ENCODE measurements at regions not wholly inside any gene's neighbourhood (a gene's known extent, or its start where the extent isn't known, plus 50 kb on each side); places are given as distances from the start of the nearest gene placed in this dataset.

DNA sequence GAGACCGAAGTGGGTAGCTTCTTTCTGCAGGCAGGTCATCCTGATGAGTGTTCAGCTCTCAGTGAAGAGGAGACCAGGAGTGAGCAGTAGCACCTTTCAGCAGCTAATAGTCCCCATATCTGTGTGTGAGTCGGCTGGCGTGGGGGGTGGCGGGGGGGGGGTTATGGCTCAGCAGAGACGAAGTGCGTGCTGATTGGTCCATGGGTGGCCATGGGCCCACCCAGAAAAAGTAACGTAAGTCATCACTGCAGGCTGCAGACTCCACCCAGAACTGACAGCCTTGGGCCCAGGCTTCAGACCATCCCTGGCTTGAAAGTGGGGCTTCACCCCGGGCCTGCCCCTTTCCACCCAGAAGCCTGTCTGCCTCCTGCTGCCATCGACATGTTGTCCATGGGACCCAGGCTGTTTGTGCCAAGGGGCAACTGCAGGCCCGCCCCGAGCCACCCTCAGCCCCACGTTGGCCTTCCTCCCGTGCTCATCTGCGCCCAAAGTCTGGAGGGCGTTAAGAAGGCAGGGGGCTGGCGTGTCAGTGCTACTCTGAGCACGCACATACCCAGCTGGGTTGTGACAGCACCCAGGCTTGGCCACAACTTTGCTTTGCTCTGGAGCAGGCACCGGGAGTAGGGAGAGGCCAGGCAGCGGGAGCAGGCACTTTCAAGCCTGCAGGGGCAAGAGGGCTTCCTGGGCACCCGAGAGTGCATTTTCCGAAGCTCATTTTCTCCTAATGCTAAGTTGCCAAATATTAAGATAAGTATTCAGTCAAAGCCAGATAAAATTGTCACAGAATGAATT is 511.7 kb upstream of the CDIN1 start:
- no peak overlapping the region for H3K27ac ChIP-seq (ENCODE audit: low read length)
- no peak overlapping the region for H3K9ac ChIP-seq (ENCODE audit: low read depth, low read length)
- no peaks in the 10 kb centered on the region for H3K36me3 ChIP-seq (ENCODE audit: insufficient read depth, low read depth, low read length)
- H3K9me3 ChIP-seq (ENCODE audit: insufficient read depth, low read depth, low read length): 0 out of 2 replicates have a peak, but pooled peaks cover 4% of the 10 kb centered on the region
- H3K4me3 ChIP-seq (ENCODE audit: low read length): no peak overlapping the region
- peaks cover 8% of the 10 kb centered on the region for H3K4me1 ChIP-seq (ENCODE audit: insufficient read depth, low read length)
- H3K27me3 ChIP-seq (ENCODE audit: insufficient read depth, low read length): no peaks in the 10 kb centered on the region

DNA sequence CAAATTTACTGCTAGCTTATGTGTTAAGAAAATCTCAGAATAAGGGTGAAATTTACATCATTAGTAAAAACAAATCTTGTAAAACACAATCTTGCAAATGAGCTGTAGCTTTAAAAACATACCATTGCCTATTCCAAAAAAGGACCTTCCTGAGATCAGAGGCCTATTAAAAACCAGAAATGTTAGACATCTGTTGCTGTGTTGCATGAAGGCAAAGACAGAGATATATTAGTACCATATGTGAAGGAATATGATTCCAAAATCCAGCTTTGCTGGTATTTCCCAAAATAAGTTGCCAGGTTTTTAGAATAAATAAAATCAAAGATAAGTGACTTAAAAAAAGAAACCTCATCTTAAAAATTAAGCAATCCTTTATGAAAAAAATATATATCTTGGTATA is 504.1 kb upstream of the CDIN1 start:
- H3K9ac ChIP-seq (ENCODE audit: low read depth, low read length): no peak overlapping the region
- H3K36me3 ChIP-seq (ENCODE audit: insufficient read depth, low read depth, low read length): no peaks in the 10 kb centered on the region
- no peak overlapping the region for H3K27ac ChIP-seq (ENCODE audit: low read length)
- no peaks in the 10 kb centered on the region for H3K27me3 ChIP-seq (ENCODE audit: insufficient read depth, low read length)
- peaks cover 8% of the 10 kb centered on the region for H3K4me1 ChIP-seq (ENCODE audit: insufficient read depth, low read length)
- no peaks in the 10 kb centered on the region for H3K9me3 ChIP-seq (ENCODE audit: insufficient read depth, low read depth, low read length)
- H3K4me3 ChIP-seq (ENCODE audit: low read length): no peak overlapping the region

DNA sequence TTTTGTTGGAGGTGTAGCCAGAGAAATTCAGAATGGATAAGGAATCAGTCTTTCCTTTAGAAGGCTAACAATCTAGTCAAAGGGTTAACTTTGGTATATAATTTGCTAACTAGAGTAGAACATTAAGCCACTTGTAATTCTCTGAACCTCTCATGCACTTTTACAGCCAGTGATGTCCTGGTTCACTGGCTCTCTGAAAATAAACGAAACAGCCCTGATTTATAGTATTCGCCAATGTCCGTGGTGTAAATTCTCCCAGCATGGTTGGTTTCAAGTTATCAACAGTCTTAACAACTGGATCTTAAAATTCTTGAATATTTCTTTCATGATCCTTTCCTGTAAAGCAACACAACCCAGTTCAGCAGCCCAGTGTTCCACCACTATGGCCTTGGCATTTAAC is 500.4 kb upstream of the CDIN1 start:
- Histone ChIP-seq H3K9me3 (ENCODE audit: insufficient read depth, low read depth, low read length) (peaks cover 6% of the 10 kb centered on the region; the same call in 1 of the 2 replicates), H3K9ac (ENCODE audit: low read depth, low read length) (no peak overlapping the region), H3K27me3 (ENCODE audit: insufficient read depth, low read length) (no peaks in the 10 kb centered on the region), H3K27ac (ENCODE audit: low read length) (no peak overlapping the region), H3K36me3 (ENCODE audit: insufficient read depth, low read depth, low read length) (no peaks in the 10 kb centered on the region), H3K4me3 (ENCODE audit: low read length) (no peak overlapping the region), H3K4me1 (ENCODE audit: insufficient read depth, low read length) (no peaks in the 10 kb centered on the region)

DNA sequence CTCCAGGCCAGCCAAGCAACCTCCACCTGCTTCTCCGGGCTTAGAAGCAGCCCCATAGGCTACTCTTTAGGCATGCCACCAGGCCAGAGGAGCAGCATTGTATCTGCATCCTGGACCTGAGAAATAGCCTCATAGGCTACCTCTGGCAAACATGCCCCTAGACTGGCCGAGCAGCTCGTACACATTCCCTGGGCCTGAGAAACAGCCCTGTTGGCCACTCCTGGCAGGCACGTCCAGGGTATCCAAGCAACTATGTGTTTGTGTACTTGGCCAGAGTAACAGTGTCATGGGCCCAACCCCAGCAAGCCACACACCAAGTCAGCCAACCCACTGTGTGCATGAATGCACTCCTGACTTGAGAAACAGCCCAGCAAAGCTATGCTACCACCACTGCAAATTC is 498.7 kb upstream of the CDIN1 start:
- Histone ChIP-seq H3K4me3 (ENCODE audit: low read length) (no peak overlapping the region), H3K9me3 (ENCODE audit: insufficient read depth, low read depth, low read length) (peaks cover 6% of the 10 kb centered on the region; the same call in 1 of the 2 replicates), H3K27ac (ENCODE audit: low read length) (no peak overlapping the region), H3K36me3 (ENCODE audit: insufficient read depth, low read depth, low read length) (no peaks in the 10 kb centered on the region), H3K9ac (ENCODE audit: low read depth, low read length) (no peak overlapping the region), H3K4me1 (ENCODE audit: insufficient read depth, low read length) (no peaks in the 10 kb centered on the region), H3K27me3 (ENCODE audit: insufficient read depth, low read length) (no peaks in the 10 kb centered on the region)

DNA sequence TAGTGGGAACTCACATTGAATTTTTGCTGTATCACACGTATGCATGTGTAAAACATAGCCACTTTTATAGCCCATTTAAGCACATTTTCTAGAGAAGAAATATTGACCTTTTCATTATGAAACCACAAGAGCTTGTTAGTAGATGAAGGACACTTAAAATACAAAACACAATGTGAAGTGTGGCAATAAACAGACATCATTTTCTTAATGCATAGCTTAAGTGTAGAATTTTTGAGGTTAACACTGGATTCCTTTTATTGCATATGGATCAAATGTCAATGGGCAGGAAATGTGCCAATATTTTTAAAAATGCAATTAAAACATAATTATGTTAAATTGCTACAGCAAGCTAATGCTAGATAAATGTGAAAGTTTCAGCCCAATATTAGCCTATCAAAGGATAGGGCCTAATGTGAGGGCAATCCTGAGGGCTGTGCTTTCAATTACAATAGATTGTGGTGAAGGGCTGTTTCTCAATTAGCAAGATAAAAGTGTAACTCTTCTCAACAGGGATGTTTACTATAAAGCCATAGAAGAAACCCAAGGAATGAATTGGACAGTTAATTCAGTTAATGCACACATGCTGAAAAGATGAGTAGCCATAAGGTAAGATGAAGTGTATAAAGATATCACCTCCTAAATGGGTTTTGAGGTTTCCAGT is 489.0 kb upstream of the CDIN1 start:
- H3K9ac ChIP-seq (ENCODE audit: low read depth, low read length): peak overlapping the region; percentile 53; the same call in 1 of the 2 replicates
- H3K4me3 ChIP-seq (ENCODE audit: low read length): peak overlapping the region; percentile 36; the same call in 1 of the 2 replicates
- no peaks in the 10 kb centered on the region for H3K36me3 ChIP-seq (ENCODE audit: insufficient read depth, low read depth, low read length)
- no peaks in the 10 kb centered on the region for H3K27me3 ChIP-seq (ENCODE audit: insufficient read depth, low read length)
- H3K4me1 ChIP-seq (ENCODE audit: insufficient read depth, low read length): peaks cover 13% of the 10 kb centered on the region
- H3K9me3 ChIP-seq (ENCODE audit: insufficient read depth, low read depth, low read length): no peaks in the 10 kb centered on the region
- H3K27ac ChIP-seq (ENCODE audit: low read length): peak overlapping the region; percentile 88

DNA sequence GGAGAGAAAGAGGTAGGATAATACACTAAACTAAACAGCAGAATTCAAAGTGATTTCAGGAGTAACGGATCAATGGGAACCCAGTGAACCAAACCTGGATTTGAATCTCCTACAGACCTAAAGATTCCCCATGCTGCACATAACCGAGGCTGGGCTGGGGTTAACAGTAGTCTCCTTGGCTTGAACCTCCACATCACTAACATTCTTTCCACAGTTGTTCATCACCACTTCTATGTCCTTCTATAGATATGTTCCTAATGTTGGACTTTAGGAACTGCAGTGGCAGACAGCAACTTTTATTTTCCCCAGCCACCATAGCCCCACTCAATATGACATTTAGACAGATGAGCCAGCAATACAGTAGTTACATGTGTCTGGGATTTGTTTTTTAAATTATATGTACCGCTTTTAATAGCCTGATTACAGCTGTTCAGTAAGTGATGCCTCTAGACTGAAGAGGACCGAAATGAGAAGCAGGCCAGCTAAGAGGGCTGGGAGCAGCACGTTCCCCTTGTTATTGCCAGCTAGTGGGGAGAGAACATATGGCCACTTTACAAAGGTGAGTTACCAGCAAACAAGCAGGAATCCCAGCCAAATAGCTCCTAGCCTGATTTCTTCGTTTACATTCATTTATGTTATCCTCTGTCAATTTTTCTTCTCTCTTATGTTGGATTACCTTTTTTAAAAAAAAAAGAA is 472.6 kb upstream of the CDIN1 start:
- no peaks in the 10 kb centered on the region for H3K9me3 ChIP-seq (ENCODE audit: insufficient read depth, low read depth, low read length)
- H3K27me3 ChIP-seq (ENCODE audit: insufficient read depth, low read length): no peaks in the 10 kb centered on the region
- no peaks in the 10 kb centered on the region; the same call in 1 of the 2 replicates for H3K4me1 ChIP-seq (ENCODE audit: insufficient read depth, low read length)
- H3K9ac ChIP-seq (ENCODE audit: low read depth, low read length): no peak overlapping the region
- H3K36me3 ChIP-seq (ENCODE audit: insufficient read depth, low read depth, low read length): no peaks in the 10 kb centered on the region
- H3K27ac ChIP-seq (ENCODE audit: low read length): no peak overlapping the region
- H3K4me3 ChIP-seq (ENCODE audit: low read length): no peak overlapping the region

DNA sequence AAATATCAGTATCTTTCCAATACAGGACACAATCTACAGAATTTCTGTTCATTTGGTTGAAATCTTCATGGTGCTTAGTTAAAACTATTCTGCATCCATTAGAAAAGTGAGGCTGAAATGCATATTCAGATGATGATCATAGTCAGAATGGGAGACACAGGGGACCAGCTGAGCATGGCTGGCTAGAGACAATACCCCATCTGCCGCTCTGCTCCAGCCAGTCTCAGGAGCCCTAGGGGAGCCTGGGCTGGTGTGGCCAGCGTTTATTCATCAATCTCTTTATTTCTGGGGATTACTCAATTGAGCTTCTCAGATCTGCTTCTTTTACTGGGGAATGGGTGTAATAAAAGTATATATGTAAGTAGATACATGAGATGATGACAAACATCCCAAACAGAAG is 470.9 kb upstream of the CDIN1 start:
- Histone ChIP-seq H3K4me1 (ENCODE audit: insufficient read depth, low read length) (no peaks in the 10 kb centered on the region; the same call in 1 of the 2 replicates), H3K4me3 (ENCODE audit: low read length) (no peak overlapping the region), H3K36me3 (ENCODE audit: insufficient read depth, low read depth, low read length) (no peaks in the 10 kb centered on the region), H3K9ac (ENCODE audit: low read depth, low read length) (no peak overlapping the region), H3K27me3 (ENCODE audit: insufficient read depth, low read length) (no peaks in the 10 kb centered on the region), H3K9me3 (ENCODE audit: insufficient read depth, low read depth, low read length) (no peaks in the 10 kb centered on the region), H3K27ac (ENCODE audit: low read length) (no peak overlapping the region)

DNA sequence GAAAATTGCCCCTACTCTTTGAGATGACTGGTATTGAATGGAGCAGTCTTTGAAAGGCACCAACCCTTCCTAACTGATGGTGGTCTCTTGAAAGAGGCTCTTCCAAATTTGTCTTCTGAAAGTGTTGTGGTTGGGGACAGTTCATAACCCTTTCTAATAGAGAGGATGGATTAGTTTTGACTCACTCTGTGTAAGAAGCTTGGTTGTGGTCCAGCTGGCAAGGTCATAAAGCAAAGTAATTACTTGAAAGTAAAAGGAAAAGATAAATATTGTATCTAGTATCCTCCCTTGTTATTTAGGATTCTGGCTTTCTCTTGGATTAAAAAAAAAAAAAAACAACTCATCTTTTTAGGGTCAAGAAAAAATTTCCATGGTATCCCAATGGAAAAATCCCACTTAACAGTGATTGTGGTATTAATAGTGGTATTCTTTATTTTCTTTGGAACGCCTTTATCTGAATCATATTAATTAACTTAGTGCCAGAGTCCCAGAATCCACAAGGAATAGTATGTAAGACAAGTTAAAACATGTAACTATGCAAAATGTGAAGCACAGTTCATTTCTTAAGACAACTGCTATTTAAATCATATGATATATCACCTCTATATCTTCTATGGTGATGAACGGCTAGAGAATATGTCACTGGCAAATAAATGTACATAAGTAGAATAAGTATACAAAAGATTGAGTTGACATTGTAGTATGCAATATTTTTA is 469.3 kb upstream of the CDIN1 start:
- Histone ChIP-seq H3K27ac (ENCODE audit: low read length) (no peak overlapping the region), H3K9me3 (ENCODE audit: insufficient read depth, low read depth, low read length) (no peaks in the 10 kb centered on the region), H3K4me3 (ENCODE audit: low read length) (no peak overlapping the region), H3K27me3 (ENCODE audit: insufficient read depth, low read length) (no peaks in the 10 kb centered on the region), H3K4me1 (ENCODE audit: insufficient read depth, low read length) (no peaks in the 10 kb centered on the region; the same call in 1 of the 2 replicates), H3K36me3 (ENCODE audit: insufficient read depth, low read depth, low read length) (no peaks in the 10 kb centered on the region), H3K9ac (ENCODE audit: low read depth, low read length) (no peak overlapping the region)

DNA sequence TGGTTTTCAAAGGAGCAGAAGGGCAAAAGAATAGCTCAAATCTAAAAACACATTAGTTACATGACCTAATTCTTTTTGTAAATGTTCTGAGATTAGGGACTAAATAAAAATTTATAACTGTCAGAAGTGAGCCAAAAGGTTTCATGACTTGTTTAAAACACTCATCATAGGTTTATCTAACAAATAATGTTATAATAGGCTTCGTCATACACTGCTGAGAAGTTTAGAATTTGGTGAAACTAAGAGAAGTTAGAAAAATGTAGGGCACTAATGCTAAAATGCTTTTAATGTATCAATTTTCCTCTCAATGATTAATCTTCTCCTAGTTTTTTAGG is 468.8 kb upstream of the CDIN1 start:
- no peak overlapping the region for H3K9ac ChIP-seq (ENCODE audit: low read depth, low read length)
- no peaks in the 10 kb centered on the region for H3K9me3 ChIP-seq (ENCODE audit: insufficient read depth, low read depth, low read length)
- no peaks in the 10 kb centered on the region for H3K36me3 ChIP-seq (ENCODE audit: insufficient read depth, low read depth, low read length)
- H3K4me3 ChIP-seq (ENCODE audit: low read length): no peak overlapping the region
- H3K27ac ChIP-seq (ENCODE audit: low read length): no peak overlapping the region
- H3K4me1 ChIP-seq (ENCODE audit: insufficient read depth, low read length): no peaks in the 10 kb centered on the region; the same call in 1 of the 2 replicates
- H3K27me3 ChIP-seq (ENCODE audit: insufficient read depth, low read length): no peaks in the 10 kb centered on the region

DNA sequence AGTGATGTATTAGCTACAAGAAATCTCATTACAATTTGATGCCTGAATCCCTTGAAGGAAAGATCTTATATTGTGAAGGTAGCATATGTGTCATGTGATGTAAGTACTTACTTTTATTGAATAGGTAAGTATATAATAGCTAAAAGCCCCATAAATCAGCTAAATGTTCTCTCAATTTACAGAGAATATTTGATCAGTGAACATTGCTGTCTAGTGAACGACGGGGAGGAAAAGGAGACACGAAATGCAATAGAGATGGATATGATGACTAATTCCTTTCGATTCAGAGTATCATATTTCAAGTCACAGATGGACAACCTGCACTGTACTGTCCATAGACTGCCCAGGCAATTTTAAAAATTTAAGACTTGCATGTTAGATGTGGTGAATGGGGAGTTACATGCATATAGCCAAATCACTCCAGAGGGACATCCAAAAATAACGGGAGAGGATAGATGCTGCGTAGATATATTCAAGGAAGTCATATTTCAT is 462.1 kb upstream of the CDIN1 start:
- Histone ChIP-seq H3K27me3 (ENCODE audit: insufficient read depth, low read length) (no peaks in the 10 kb centered on the region), H3K27ac (ENCODE audit: low read length) (no peak overlapping the region), H3K4me3 (ENCODE audit: low read length) (no peak overlapping the region), H3K9me3 (ENCODE audit: insufficient read depth, low read depth, low read length) (no peaks in the 10 kb centered on the region), H3K36me3 (ENCODE audit: insufficient read depth, low read depth, low read length) (no peaks in the 10 kb centered on the region), H3K4me1 (ENCODE audit: insufficient read depth, low read length) (0 out of 2 replicates have a peak, but pooled peaks cover 3% of the 10 kb centered on the region), H3K9ac (ENCODE audit: low read depth, low read length) (no peak overlapping the region)

DNA sequence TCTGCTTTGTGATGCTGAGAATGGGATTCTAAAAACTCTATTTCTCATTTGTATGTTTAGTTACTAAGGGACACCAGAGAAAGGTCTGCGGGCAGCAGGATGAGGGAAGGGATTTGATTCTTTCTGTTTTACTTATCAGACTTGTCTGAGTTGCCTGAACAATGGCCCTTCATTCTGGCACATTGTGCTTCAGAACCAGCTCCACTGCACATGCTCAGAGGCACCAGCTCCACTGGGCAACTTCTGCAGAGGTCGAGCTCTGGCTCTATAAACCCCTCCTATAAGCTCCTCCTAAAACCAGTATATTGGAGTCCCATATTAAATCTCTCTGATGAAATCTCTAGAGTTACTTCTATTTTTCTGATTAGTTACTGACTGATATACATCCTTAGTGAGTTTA is 453.2 kb upstream of the CDIN1 start:
- no peak overlapping the region for H3K9ac ChIP-seq (ENCODE audit: low read depth, low read length)
- H3K4me1 ChIP-seq (ENCODE audit: insufficient read depth, low read length): no peaks in the 10 kb centered on the region
- no peaks in the 10 kb centered on the region for H3K27me3 ChIP-seq (ENCODE audit: insufficient read depth, low read length)
- H3K9me3 ChIP-seq (ENCODE audit: insufficient read depth, low read depth, low read length): no peaks in the 10 kb centered on the region
- H3K36me3 ChIP-seq (ENCODE audit: insufficient read depth, low read depth, low read length): no peaks in the 10 kb centered on the region
- H3K4me3 ChIP-seq (ENCODE audit: low read length): no peak overlapping the region
- H3K27ac ChIP-seq (ENCODE audit: low read length): no peak overlapping the region

Measured in iPS-20b (cell line).